Neural cell (in vitro differentiated cells): ENCODE measurements at regions not wholly inside any gene's neighbourhood (a gene's known extent, or its start where the extent isn't known, plus 50 kb on each side); places are given as distances from the start of the nearest gene placed in this dataset.

ENCODE experiments used
- H2AFZ ChIP-seq: fragments of 200-600, 300-800 bp; sonication (generic), shearing (Covaris generic); 2 replicates; pipeline ENCODE4 v1.6.0; 2014; ENCODE audit warnings: low read depth, mild to moderate bottlenecking, antibody characterized with exemption, low read length, moderate library complexity
- H3F3A ChIP-seq: fragments of 200-600 bp; shearing (Covaris generic); 2 replicates; pipeline ENCODE4 v1.6.1; 2016; ENCODE audit warnings: mild to moderate bottlenecking, moderate library complexity, mixed read lengths, antibody characterized with exemption, low read length; ENCODE audit not compliant: insufficient read depth, poor library complexity, severe bottlenecking
- H3K27ac ChIP-seq: fragments of 200-600, 300-800 bp; sonication (generic), shearing (Covaris generic); 2 replicates; pipeline ENCODE4 v1.5.1; 2014; ENCODE audit warnings: mild to moderate bottlenecking, low read length, moderate library complexity
- H3K27me3 ChIP-seq: fragments of 300-800, 200-600 bp; sonication (generic), shearing (Covaris generic); 2 replicates; pipeline ENCODE4 v1.6.0; 2014; ENCODE audit warnings: mild to moderate bottlenecking, low read depth, low read length, moderate library complexity; ENCODE audit not compliant: insufficient read depth
- H3K36me3 ChIP-seq: fragments of 300-800, 200-600 bp; sonication (generic), shearing (Covaris generic); 2 replicates; pipeline ENCODE4 v1.5.1; 2014; ENCODE audit warnings: mild to moderate bottlenecking, antibody characterized with exemption, low read length, moderate library complexity; ENCODE audit not compliant: insufficient read depth
- H3K4me2 ChIP-seq: fragments of 300-800, 200-600 bp; sonication (generic), shearing (Covaris generic); 2 replicates; pipeline ENCODE4 v1.6.0; 2014; ENCODE audit warnings: mild to moderate bottlenecking, low read length
- H3K4me3 ChIP-seq: fragments of 300-800, 200-600 bp; sonication (generic), shearing (Covaris generic); 2 replicates; pipeline ENCODE4 v1.5.1; 2014; ENCODE audit warnings: mild to moderate bottlenecking, low read length, moderate library complexity
- H3K79me2 ChIP-seq: fragments of 200-600 bp; shearing (Covaris generic); replicated peaks from 2 replicates; pipeline ENCODE4 v1.6.0; 2014; ENCODE audit warnings: mild to moderate bottlenecking, low read length, moderate library complexity; ENCODE audit not compliant: insufficient read depth
- H3K9ac ChIP-seq: fragments of 300-800, 200-600 bp; sonication (generic), shearing (Covaris generic); 2 replicates; pipeline ENCODE4 v1.6.1; 2016; ENCODE audit warnings: mild to moderate bottlenecking, low read length, mixed read lengths
- H3K9me2 ChIP-seq: fragments of 200-600 bp; shearing (Covaris generic); 2 replicates; pipeline ENCODE4 v1.6.1; 2016; ENCODE audit warnings: mild to moderate bottlenecking, low read length, mixed read lengths; ENCODE audit not compliant: insufficient read depth
- H3K9me3 ChIP-seq: fragments of 200-600, 300-800 bp; sonication (generic), shearing (Covaris generic); 2 replicates; pipeline ENCODE4 v1.6.1; 2016; ENCODE audit warnings: mild to moderate bottlenecking, mixed run types, low read length, moderate library complexity, mixed read lengths
- H4K20me1 ChIP-seq: fragments of 200-600 bp; shearing (Covaris generic); 2 replicates; pipeline ENCODE4 v1.6.1; 2016; ENCODE audit warnings: mild to moderate bottlenecking, mixed run types; ENCODE audit not compliant: insufficient read depth
- EP300 ChIP-seq: fragments of 450-650 bp; conservative IDR thresholded peaks from 2 replicates; pipeline ENCODE4 v1.6.1; 2014; ENCODE audit warnings: antibody characterized with exemption, mild to moderate bottlenecking, moderate library complexity; ENCODE audit not compliant: poor library complexity, severe bottlenecking
- EZH2 ChIP-seq: fragments of 200-600, 300-800 bp; shearing (Covaris generic), sonication (generic); IDR thresholded peaks from 2 replicates; pipeline ENCODE4 v1.6.1; 2014; ENCODE audit warnings: antibody characterized with exemption, low read length, borderline replicate concordance, mild to moderate bottlenecking; ENCODE audit not compliant: insufficient read depth, poor library complexity, severe bottlenecking
- MXI1 ChIP-seq: fragments of 450-650 bp; conservative IDR thresholded peaks from 2 replicates; pipeline ENCODE4 v1.6.1; 2014; ENCODE audit warnings: antibody characterized with exemption, mild to moderate bottlenecking; ENCODE audit not compliant: poor library complexity, severe bottlenecking
- POLR2AphosphoS5 ChIP-seq: IDR thresholded peaks from 2 replicates; pipeline ENCODE4 v1.6.1; 2012
- RAD21 ChIP-seq: fragments of 450-650 bp; conservative IDR thresholded peaks from 2 replicates; pipeline ENCODE4 v1.6.1; 2014; ENCODE audit warnings: antibody characterized with exemption, mild to moderate bottlenecking, moderate library complexity
- REST ChIP-seq: IDR thresholded peaks from 2 replicates; pipeline ENCODE4 v1.6.1; 2012; ENCODE audit warnings: borderline replicate concordance
- SMC3 ChIP-seq: fragments of 450-650 bp; conservative IDR thresholded peaks from 2 replicates; pipeline ENCODE4 v1.6.1; 2014; ENCODE audit warnings: antibody characterized with exemption, mild to moderate bottlenecking, moderate library complexity; ENCODE audit not compliant: poor library complexity
- TAF1 ChIP-seq: IDR thresholded peaks from 2 replicates; pipeline ENCODE4 v1.6.1; 2012; ENCODE audit warnings: low read depth

GRCh38 chr11:113551645-113552044 lies 76.4 kb upstream of the DRD2 start:
- Histone ChIP-seq H3K4me3 (no peak overlapping the region), H3K36me3 (no peaks in the 10 kb centered on the region), H2AFZ (no peak overlapping the region), H3K9me3 (no peaks in the 10 kb centered on the region), H3K9me2 (no peaks in the 10 kb centered on the region), H3K4me2 (no peak overlapping the region), H3K9ac (no peak overlapping the region), H3K27me3 (no peaks in the 10 kb centered on the region), H3K27ac (no peak overlapping the region), H3F3A (no peaks in the 10 kb centered on the region), H4K20me1 (no peaks in the 10 kb centered on the region), H3K79me2 (no peaks in the 10 kb centered on the region)
- TF ChIP-seq RAD21 (no peak), REST (no peak), TAF1 (no peak), MXI1 (no peak), POLR2AphosphoS5 (no peak), EP300 (no peak)

GRCh38 chr11:113549611-113550578 lies 74.7 kb upstream of the DRD2 start:
- Histone ChIP-seq H3K79me2 (no peaks in the 10 kb centered on the region), H3K36me3 (no peaks in the 10 kb centered on the region), H4K20me1 (no peaks in the 10 kb centered on the region), H3K27me3 (no peaks in the 10 kb centered on the region), H3K9ac (no peak overlapping the region), H3K4me2 (no peak overlapping the region), H3K4me3 (no peak overlapping the region), H3K27ac (no peak overlapping the region), H2AFZ (no peak overlapping the region), H3F3A (no peaks in the 10 kb centered on the region), H3K9me2 (no peaks in the 10 kb centered on the region), H3K9me3 (no peaks in the 10 kb centered on the region)
- TF ChIP-seq EZH2 (no peak), SMC3 (no peak), POLR2AphosphoS5 (no peak), REST (no peak), TAF1 (no peak), EP300 (no peak), RAD21 (no peak)
